GM10266 (cell line): ENCODE measurements at regions not wholly inside any gene's neighbourhood (a gene's known extent, or its start where the extent isn't known, plus 50 kb on each side); places are given as distances from the start of the nearest gene placed in this dataset.

Source experiments
- DNase-seq: peaks from one replicate; pipeline ENCODE4 v3.0.0; 2012; ENCODE audit errors: extremely low spot score
- CTCF ChIP-seq: IDR thresholded peaks from 2 replicates; pipeline ENCODE4 v1.5.1; 2012; ENCODE audit warnings: mild to moderate bottlenecking, low read depth; ENCODE audit not compliant: control insufficient read depth, insufficient read depth; ENCODE audit errors: missing control alignments

GRCh38 chr4:96025011-96025410 is 185.1 kb downstream of the PDHA2 start:
- no peak for DNase-seq
- no peak for TF ChIP-seq CTCF

GRCh38 chr4:96035727-96036126 is 195.8 kb downstream of the PDHA2 start:
- peak; percentile 17 for TF ChIP-seq CTCF
- peak; percentile 4 for DNase-seq

- no peak for DNase-seq
- no peak for TF ChIP-seq CTCF
These were observed 196.9 kb downstream of the PDHA2 start for GRCh38 chr4:96036781-96037180.

- no peak for DNase-seq
- no peak for TF ChIP-seq CTCF
These were observed 197.8 kb downstream of the PDHA2 start for GRCh38 chr4:96037705-96038104.

GRCh38 chr4:96039217-96039616 is 199.3 kb downstream of the PDHA2 start:
- TF ChIP-seq CTCF = no peak
- no peak for DNase-seq

- no peak for DNase-seq
- no peak for TF ChIP-seq CTCF
These were observed 200.0 kb downstream of the PDHA2 start for GRCh38 chr4:96039803-96040436.

- DNase-seq = no peak
- TF ChIP-seq CTCF = no peak
These were observed 205.1 kb downstream of the PDHA2 start for GRCh38 chr4:96044971-96045370.
